ENCODE measurements at regions not wholly inside any gene's neighbourhood (a gene's known extent, or its start where the extent isn't known, plus 50 kb on each side); places are given as distances from the start of the nearest gene placed in this dataset.

GRCh38 chr5:158320934-158321333, 462.0 kb upstream of the CLINT1 start:
- Histone ChIP-seq H3K4me1 (ENCODE audit: insufficient read depth, low read length) (peaks cover 18% of the 10 kb centered on the region), H3K4me3 (ENCODE audit: low read depth in 1 of 2, low read length in 2 of 2) (no peak overlapping the region), H3K36me3 (ENCODE audit: insufficient read depth, low read length) (no peaks in the 10 kb centered on the region), H3K27me3 (ENCODE audit: control insufficient read depth in 1 of 2, insufficient read depth in 2 of 2, low read length in 2 of 2) (no peaks in the 10 kb centered on the region), H3K27ac (ENCODE audit: low read depth, low read length) (no peak overlapping the region), H3K9ac (ENCODE audit: low read length) (no peak overlapping the region), H3K9me3 (ENCODE audit: low read length) (no peaks in the 10 kb centered on the region)

- Histone ChIP-seq H3K9ac (ENCODE audit: low read length) (no peak overlapping the region), H3K27me3 (ENCODE audit: control insufficient read depth in 1 of 2, insufficient read depth in 2 of 2, low read length in 2 of 2) (no peaks in the 10 kb centered on the region), H3K4me3 (ENCODE audit: low read depth in 1 of 2, low read length in 2 of 2) (no peak overlapping the region), H3K36me3 (ENCODE audit: insufficient read depth, low read length) (no peaks in the 10 kb centered on the region), H3K27ac (ENCODE audit: low read depth, low read length) (no peak overlapping the region), H3K4me1 (ENCODE audit: insufficient read depth, low read length) (peaks cover 18% of the 10 kb centered on the region), H3K9me3 (ENCODE audit: low read length) (no peaks in the 10 kb centered on the region)
These were observed 461.3 kb upstream of the CLINT1 start for GRCh38 chr5:158320178-158320674.

GRCh38 chr5:158317507-158317906, 458.6 kb upstream of the CLINT1 start:
- H3K27ac ChIP-seq (ENCODE audit: low read depth, low read length): no peak overlapping the region
- H3K4me1 ChIP-seq (ENCODE audit: insufficient read depth, low read length): peaks cover 18% of the 10 kb centered on the region
- H3K9me3 ChIP-seq (ENCODE audit: low read length): no peaks in the 10 kb centered on the region
- no peak overlapping the region for H3K9ac ChIP-seq (ENCODE audit: low read length)
- H3K27me3 ChIP-seq (ENCODE audit: control insufficient read depth in 1 of 2, insufficient read depth in 2 of 2, low read length in 2 of 2): no peaks in the 10 kb centered on the region
- no peaks in the 10 kb centered on the region for H3K36me3 ChIP-seq (ENCODE audit: insufficient read depth, low read length)
- no peak overlapping the region for H3K4me3 ChIP-seq (ENCODE audit: low read depth in 1 of 2, low read length in 2 of 2)

- H3K27me3 ChIP-seq (ENCODE audit: control insufficient read depth in 1 of 2, insufficient read depth in 2 of 2, low read length in 2 of 2): no peaks in the 10 kb centered on the region
These were observed 455.0 kb upstream of the CLINT1 start for GRCh38 chr5:158313733-158314464.

GRCh38 chr5:158313027-158313732, 454.2 kb upstream of the CLINT1 start:
- Histone ChIP-seq H3K27me3 (ENCODE audit: control insufficient read depth in 1 of 2, insufficient read depth in 2 of 2, low read length in 2 of 2) (no peaks in the 10 kb centered on the region), H3K9ac (ENCODE audit: low read length) (no peak overlapping the region), H3K9me3 (ENCODE audit: low read length) (no peaks in the 10 kb centered on the region), H3K36me3 (ENCODE audit: insufficient read depth, low read length) (no peaks in the 10 kb centered on the region), H3K27ac (ENCODE audit: low read depth, low read length) (no peak overlapping the region), H3K4me3 (ENCODE audit: low read depth in 1 of 2, low read length in 2 of 2) (no peak overlapping the region), H3K4me1 (ENCODE audit: insufficient read depth, low read length) (no peaks in the 10 kb centered on the region)

More at GRCh38 chr5:158313733-158314464, 455.0 kb upstream of the CLINT1 start:
- no peak overlapping the region for H3K27ac ChIP-seq (ENCODE audit: low read depth, low read length)
- H3K4me1 ChIP-seq (ENCODE audit: insufficient read depth, low read length): no peaks in the 10 kb centered on the region
- H3K4me3 ChIP-seq (ENCODE audit: low read depth in 1 of 2, low read length in 2 of 2): no peak overlapping the region
- H3K36me3 ChIP-seq (ENCODE audit: insufficient read depth, low read length): no peaks in the 10 kb centered on the region
- H3K9ac ChIP-seq (ENCODE audit: low read length): no peak overlapping the region
- no peaks in the 10 kb centered on the region for H3K9me3 ChIP-seq (ENCODE audit: low read length)

- Histone ChIP-seq H3K36me3 (ENCODE audit: insufficient read depth, low read length) (no peaks in the 10 kb centered on the region), H3K9ac (ENCODE audit: low read length) (no peak overlapping the region), H3K4me3 (ENCODE audit: low read depth in 1 of 2, low read length in 2 of 2) (no peak overlapping the region), H3K27me3 (ENCODE audit: control insufficient read depth in 1 of 2, insufficient read depth in 2 of 2, low read length in 2 of 2) (no peaks in the 10 kb centered on the region), H3K4me1 (ENCODE audit: insufficient read depth, low read length) (no peaks in the 10 kb centered on the region), H3K27ac (ENCODE audit: low read depth, low read length) (no peak overlapping the region), H3K9me3 (ENCODE audit: low read length) (no peaks in the 10 kb centered on the region)
These were observed 450.3 kb upstream of the CLINT1 start for GRCh38 chr5:158309088-158309807.

- Histone ChIP-seq H3K9ac (ENCODE audit: low read length) (no peak overlapping the region), H3K36me3 (ENCODE audit: insufficient read depth, low read length) (no peaks in the 10 kb centered on the region), H3K4me3 (ENCODE audit: low read depth in 1 of 2, low read length in 2 of 2) (no peak overlapping the region), H3K4me1 (ENCODE audit: insufficient read depth, low read length) (no peaks in the 10 kb centered on the region), H3K9me3 (ENCODE audit: low read length) (no peaks in the 10 kb centered on the region), H3K27me3 (ENCODE audit: control insufficient read depth in 1 of 2, insufficient read depth in 2 of 2, low read length in 2 of 2) (no peaks in the 10 kb centered on the region), H3K27ac (ENCODE audit: low read depth, low read length) (no peak overlapping the region)
These were observed 449.6 kb upstream of the CLINT1 start for GRCh38 chr5:158308429-158309025.

GRCh38 chr5:158305861-158306260, 446.9 kb upstream of the CLINT1 start:
- no peaks in the 10 kb centered on the region for H3K4me1 ChIP-seq (ENCODE audit: insufficient read depth, low read length)

GRCh38 chr5:158304607-158305006, 445.7 kb upstream of the CLINT1 start:
- Histone ChIP-seq H3K4me1 (ENCODE audit: insufficient read depth, low read length) (no peaks in the 10 kb centered on the region), H3K27ac (ENCODE audit: low read depth, low read length) (no peak overlapping the region), H3K4me3 (ENCODE audit: low read depth in 1 of 2, low read length in 2 of 2) (no peak overlapping the region), H3K27me3 (ENCODE audit: control insufficient read depth in 1 of 2, insufficient read depth in 2 of 2, low read length in 2 of 2) (no peaks in the 10 kb centered on the region), H3K9ac (ENCODE audit: low read length) (no peak overlapping the region), H3K9me3 (ENCODE audit: low read length) (no peaks in the 10 kb centered on the region), H3K36me3 (ENCODE audit: insufficient read depth, low read length) (no peaks in the 10 kb centered on the region)

More at GRCh38 chr5:158305861-158306260, 446.9 kb upstream of the CLINT1 start:
- H3K4me3 ChIP-seq (ENCODE audit: low read depth in 1 of 2, low read length in 2 of 2): no peak overlapping the region
- H3K36me3 ChIP-seq (ENCODE audit: insufficient read depth, low read length): no peaks in the 10 kb centered on the region
- no peaks in the 10 kb centered on the region for H3K9me3 ChIP-seq (ENCODE audit: low read length)
- no peak overlapping the region for H3K27ac ChIP-seq (ENCODE audit: low read depth, low read length)
- H3K27me3 ChIP-seq (ENCODE audit: control insufficient read depth in 1 of 2, insufficient read depth in 2 of 2, low read length in 2 of 2): no peaks in the 10 kb centered on the region
- H3K9ac ChIP-seq (ENCODE audit: low read length): no peak overlapping the region

GRCh38 chr5:158303883-158304282, 444.9 kb upstream of the CLINT1 start:
- Histone ChIP-seq H3K4me1 (ENCODE audit: insufficient read depth, low read length) (no peaks in the 10 kb centered on the region), H3K9me3 (ENCODE audit: low read length) (no peaks in the 10 kb centered on the region), H3K36me3 (ENCODE audit: insufficient read depth, low read length) (no peaks in the 10 kb centered on the region), H3K27me3 (ENCODE audit: control insufficient read depth in 1 of 2, insufficient read depth in 2 of 2, low read length in 2 of 2) (no peaks in the 10 kb centered on the region), H3K27ac (ENCODE audit: low read depth, low read length) (no peak overlapping the region), H3K4me3 (ENCODE audit: low read depth in 1 of 2, low read length in 2 of 2) (no peak overlapping the region), H3K9ac (ENCODE audit: low read length) (no peak overlapping the region)

GRCh38 chr5:158303275-158303674, 444.3 kb upstream of the CLINT1 start:
- Histone ChIP-seq H3K36me3 (ENCODE audit: insufficient read depth, low read length) (no peaks in the 10 kb centered on the region), H3K4me1 (ENCODE audit: insufficient read depth, low read length) (no peaks in the 10 kb centered on the region), H3K9ac (ENCODE audit: low read length) (no peak overlapping the region), H3K27me3 (ENCODE audit: control insufficient read depth in 1 of 2, insufficient read depth in 2 of 2, low read length in 2 of 2) (no peaks in the 10 kb centered on the region), H3K27ac (ENCODE audit: low read depth, low read length) (no peak overlapping the region), H3K4me3 (ENCODE audit: low read depth in 1 of 2, low read length in 2 of 2) (no peak overlapping the region), H3K9me3 (ENCODE audit: low read length) (no peaks in the 10 kb centered on the region)

All from muscle layer of colon (tissue), 2 donors.